ENCODE measurements at regions not wholly inside any gene's neighbourhood (a gene's known extent, or its start where the extent isn't known, plus 50 kb on each side); places are given as distances from the start of the nearest gene placed in this dataset.

DNA sequence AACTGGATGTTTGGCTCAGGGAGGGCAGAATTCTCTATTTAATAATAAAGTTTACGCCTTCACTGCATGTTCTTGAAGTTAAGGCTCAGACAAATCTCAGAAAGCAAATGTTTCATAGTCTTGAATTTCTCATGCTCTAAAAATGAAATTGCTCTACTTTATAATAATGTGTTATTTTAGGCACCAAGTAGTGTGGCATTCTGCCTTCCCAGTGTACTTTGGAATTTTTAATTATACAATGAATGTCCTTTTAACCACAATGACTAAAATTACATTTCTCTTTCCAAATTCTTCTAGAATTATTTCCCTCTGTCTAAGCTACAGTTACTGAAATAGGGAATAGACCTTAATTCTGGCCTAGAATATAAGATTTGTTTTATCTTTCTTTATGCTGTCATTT, 97.9 kb upstream of the PDE5A start:
- CTCF ChIA-PET: no interaction called here
- intact Hi-C loops (cut with DNase I, micrococcal nuclease): no loop called here

DNA sequence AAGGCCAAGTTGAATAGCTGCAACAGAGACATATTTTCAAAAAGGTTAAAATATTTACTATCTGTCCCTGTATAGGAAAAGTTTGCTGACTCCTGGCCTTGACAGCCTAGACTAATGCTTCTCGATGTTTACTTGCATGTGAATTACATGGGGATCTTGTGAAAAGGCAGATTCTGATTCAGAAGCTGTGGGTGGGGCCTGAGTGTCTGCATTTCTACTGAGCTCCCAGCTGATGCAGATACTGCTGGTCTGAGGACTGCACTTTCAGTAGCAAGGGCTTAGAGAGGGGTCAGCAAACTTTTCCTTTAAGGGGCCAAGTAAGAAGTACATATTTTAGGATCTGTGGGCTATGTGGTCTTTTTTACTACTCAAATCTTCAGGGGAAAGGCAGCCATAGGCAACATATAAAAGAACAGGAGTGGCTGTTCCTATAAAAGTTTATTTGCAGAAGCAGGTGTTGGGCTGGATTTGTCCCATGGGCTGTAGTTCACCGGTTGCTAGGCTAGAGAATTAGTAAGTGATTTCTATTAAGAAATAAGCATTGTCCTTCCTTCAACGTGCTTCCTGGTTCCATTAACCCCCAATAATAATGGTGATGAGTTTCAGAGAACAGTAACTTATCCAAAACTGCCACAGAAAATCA, 97.2 kb upstream of the PDE5A start:
- H3K36me3 Mint-ChIP-seq (ENCODE audit: low read depth): no peaks in the 10 kb centered on the region
- no peaks in the 10 kb centered on the region for H3K36me3 ChIP-seq (ENCODE audit: insufficient read depth, low read length)
- no peaks in the 10 kb centered on the region for H3K4me1 ChIP-seq (ENCODE audit: insufficient read depth, low read length)
- no peak for DNase-seq
- no peaks in the 10 kb centered on the region for H3K27me3 ChIP-seq (ENCODE audit: control insufficient read depth in 1 of 2, insufficient read depth in 2 of 2, low read length in 2 of 2)
- ChIA-PET POLR2A (no interaction called here), CTCF (no interaction called here)
- H3K4me3 ChIP-seq (ENCODE audit: low read length): no peak overlapping the region
- H3K27ac Mint-ChIP-seq: no peak overlapping the region
- peaks cover 7% of the 10 kb centered on the region for H3K27me3 Mint-ChIP-seq
- H3K9me3 Mint-ChIP-seq: no peaks in the 10 kb centered on the region
- H3K27ac ChIP-seq (ENCODE audit: low read depth in 1 of 2, low read length in 2 of 2): no peak overlapping the region
- TF ChIP-seq, protein P1, sequence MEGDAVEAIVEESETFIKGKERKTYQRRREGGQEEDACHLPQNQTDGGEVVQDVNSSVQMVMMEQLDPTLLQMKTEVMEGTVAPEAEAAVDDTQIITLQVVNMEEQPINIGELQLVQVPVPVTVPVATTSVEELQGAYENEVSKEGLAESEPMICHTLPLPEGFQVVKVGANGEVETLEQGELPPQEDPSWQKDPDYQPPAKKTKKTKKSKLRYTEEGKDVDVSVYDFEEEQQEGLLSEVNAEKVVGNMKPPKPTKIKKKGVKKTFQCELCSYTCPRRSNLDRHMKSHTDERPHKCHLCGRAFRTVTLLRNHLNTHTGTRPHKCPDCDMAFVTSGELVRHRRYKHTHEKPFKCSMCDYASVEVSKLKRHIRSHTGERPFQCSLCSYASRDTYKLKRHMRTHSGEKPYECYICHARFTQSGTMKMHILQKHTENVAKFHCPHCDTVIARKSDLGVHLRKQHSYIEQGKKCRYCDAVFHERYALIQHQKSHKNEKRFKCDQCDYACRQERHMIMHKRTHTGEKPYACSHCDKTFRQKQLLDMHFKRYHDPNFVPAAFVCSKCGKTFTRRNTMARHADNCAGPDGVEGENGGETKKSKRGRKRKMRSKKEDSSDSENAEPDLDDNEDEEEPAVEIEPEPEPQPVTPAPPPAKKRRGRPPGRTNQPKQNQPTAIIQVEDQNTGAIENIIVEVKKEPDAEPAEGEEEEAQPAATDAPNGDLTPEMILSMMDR (IDR thresholded peaks at IDR 0.05): no peak
- H3K4me3 Mint-ChIP-seq: no peak overlapping the region
- no peak for ATAC-seq (ENCODE audit: poor library complexity)
- no peaks in the 10 kb centered on the region for H3K4me1 Mint-ChIP-seq (ENCODE audit: low read depth)
- no peaks in the 10 kb centered on the region for H3K9me3 ChIP-seq (ENCODE audit: control insufficient read depth in 1 of 2, insufficient read depth in 1 of 2, low read length in 2 of 2)
- intact Hi-C loops (cut with DNase I, micrococcal nuclease): no loop called here

More for the DNA sequence above, 97.9 kb upstream of the PDE5A start:
- Mint-ChIP-seq H3K9me3 (no peaks in the 10 kb centered on the region), H3K27ac (no peak overlapping the region), H3K27me3 (peaks cover 7% of the 10 kb centered on the region), H3K36me3 (ENCODE audit: low read depth) (no peaks in the 10 kb centered on the region), H3K4me1 (ENCODE audit: low read depth) (no peaks in the 10 kb centered on the region), H3K4me3 (no peak overlapping the region)
- Histone ChIP-seq H3K4me3 (ENCODE audit: low read length) (no peak overlapping the region), H3K27me3 (ENCODE audit: control insufficient read depth in 1 of 2, insufficient read depth in 2 of 2, low read length in 2 of 2) (no peaks in the 10 kb centered on the region), H3K4me1 (ENCODE audit: insufficient read depth, low read length) (no peaks in the 10 kb centered on the region), H3K9me3 (ENCODE audit: control insufficient read depth in 1 of 2, insufficient read depth in 1 of 2, low read length in 2 of 2) (no peaks in the 10 kb centered on the region), H3K36me3 (ENCODE audit: insufficient read depth, low read length) (no peaks in the 10 kb centered on the region), H3K27ac (ENCODE audit: low read depth in 1 of 2, low read length in 2 of 2) (no peak overlapping the region)
- POLR2A ChIA-PET: no interaction called here
- TF ChIP-seq, protein P1 (IDR thresholded peaks at IDR 0.05): no peak
- ATAC-seq (ENCODE audit: poor library complexity) (no peak), DNase-seq (no peak)

DNA sequence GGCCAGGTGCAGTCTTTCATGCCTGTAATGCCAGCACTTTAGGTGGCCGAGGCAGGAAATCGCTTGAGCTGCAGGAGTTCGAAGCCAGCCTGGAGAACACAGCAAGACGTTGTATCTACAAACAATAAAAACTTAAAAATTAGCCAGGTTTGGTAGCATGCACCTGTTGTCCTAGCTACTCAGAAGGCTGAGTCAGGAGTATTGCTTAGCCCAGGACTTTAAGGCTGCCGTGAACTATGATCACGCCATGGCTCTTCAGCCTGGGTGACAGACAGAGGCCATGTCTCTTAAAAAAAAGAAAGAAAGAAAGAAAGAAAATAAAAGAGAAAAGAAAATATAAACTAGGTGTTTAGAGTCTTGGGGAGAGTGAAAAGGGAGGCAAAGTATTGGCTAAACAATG, 96.4 kb upstream of the PDE5A start:
- Histone ChIP-seq H3K4me3 (ENCODE audit: low read length) (no peak overlapping the region), H3K4me1 (ENCODE audit: insufficient read depth, low read length) (no peaks in the 10 kb centered on the region), H3K9me3 (ENCODE audit: control insufficient read depth in 1 of 2, insufficient read depth in 1 of 2, low read length in 2 of 2) (no peaks in the 10 kb centered on the region), H3K36me3 (ENCODE audit: insufficient read depth, low read length) (no peaks in the 10 kb centered on the region), H3K27ac (ENCODE audit: low read depth in 1 of 2, low read length in 2 of 2) (no peak overlapping the region), H3K27me3 (ENCODE audit: control insufficient read depth in 1 of 2, insufficient read depth in 2 of 2, low read length in 2 of 2) (no peaks in the 10 kb centered on the region)
- no peak for DNase-seq
- Mint-ChIP-seq H3K9me3 (no peaks in the 10 kb centered on the region), H3K36me3 (ENCODE audit: low read depth) (no peaks in the 10 kb centered on the region), H3K4me3 (no peak overlapping the region), H3K27ac (no peak overlapping the region), H3K27me3 (peaks cover 7% of the 10 kb centered on the region), H3K4me1 (ENCODE audit: low read depth) (no peaks in the 10 kb centered on the region)
- TF ChIP-seq, protein P1 (IDR thresholded peaks at IDR 0.05): no peak
- ChIA-PET CTCF (no interaction called here), POLR2A (no interaction called here)
- intact Hi-C loops (cut with DNase I, micrococcal nuclease): no loop called here
- no peak for ATAC-seq (ENCODE audit: poor library complexity)
